NK-92 (cell line): ENCODE measurements at regions not wholly inside any gene's neighbourhood (a gene's known extent, or its start where the extent isn't known, plus 50 kb on each side); places are given as distances from the start of the nearest gene placed in this dataset.

Source experiments
- DNase-seq: peaks from one replicate; lab custom pipeline; 2025; ENCODE audit not compliant: unreplicated experiment; lab: John Stamatoyannopoulos, UW

- no peak for DNase-seq
Measured at GRCh38 chr6:26149240-26149639, 62.0 kb downstream of the HFE start.

GRCh38 chr6:26152226-26153101, 65.2 kb downstream of the HFE start:
- no peak for DNase-seq

- DNase-seq, result no peak
Measured at GRCh38 chr6:26155061-26155930, 68.1 kb downstream of the HFE start.

- DNase-seq, result no peak
Measured at GRCh38 chr6:26156105-26156849, 69.0 kb downstream of the HFE start.

GRCh38 chr6:26156850-26157250, 69.6 kb downstream of the HFE start:
- no peak for DNase-seq

- DNase-seq, result peak; percentile 64
Measured at GRCh38 chr6:26157251-26158075, 70.2 kb downstream of the HFE start.

GRCh38 chr6:26158076-26158580, 70.9 kb downstream of the HFE start:
- peak; percentile 64 for DNase-seq

- DNase-seq, result no peak
Measured at GRCh38 chr6:26158581-26159356, 71.5 kb downstream of the HFE start.

GRCh38 chr6:26159357-26160273, 72.4 kb downstream of the HFE start:
- no peak for DNase-seq

GRCh38 chr6:26161322-26161721, 74.1 kb downstream of the HFE start:
- DNase-seq, result no peak

- no peak for DNase-seq
Measured at GRCh38 chr6:26162399-26162798, 75.2 kb downstream of the HFE start.

GRCh38 chr6:26163427-26164119, 76.3 kb downstream of the HFE start:
- no peak for DNase-seq

- no peak for DNase-seq
Measured at GRCh38 chr6:26164120-26164505, 76.9 kb downstream of the HFE start.

GRCh38 chr6:26165261-26165790, 78.1 kb downstream of the HFE start:
- no peak for DNase-seq

- no peak for DNase-seq
Measured at GRCh38 chr6:26170181-26170580, 83.0 kb downstream of the HFE start.

GRCh38 chr6:26170951-26171841, 84.0 kb downstream of the HFE start:
- DNase-seq, result no peak

- DNase-seq, result no peak
Measured at GRCh38 chr6:26172608-26172968, 85.4 kb downstream of the HFE start.
